HepG2 (cell line): ENCODE measurements at regions not wholly inside any gene's neighbourhood (a gene's known extent, or its start where the extent isn't known, plus 50 kb on each side); places are given as distances from the start of the nearest gene placed in this dataset.

Source experiments
- KLF12 ChIP-seq: sonication (generic); formaldehyde crosslinking; IDR thresholded peaks from 2 replicates; pipeline ENCODE4 v1.4.0; 2020; ENCODE audit warnings: missing genetic modification reagents, borderline replicate concordance
- NR1H2 ChIP-seq: sonication (generic); formaldehyde crosslinking; IDR thresholded peaks from 2 replicates; pipeline ENCODE4 v1.8.1; 2022; ENCODE audit warnings: low read depth, missing genetic modification reagents, borderline replicate concordance
- TAF1 ChIP-seq: sonication (generic); formaldehyde crosslinking; IDR thresholded peaks from 2 replicates; pipeline ENCODE4 v1.4.0; 2020; ENCODE audit warnings: missing genetic modification reagents
- ZNF264 ChIP-seq: sonication (generic); formaldehyde crosslinking; IDR thresholded peaks from 2 replicates; pipeline ENCODE4 v1.4.0; 2020; ENCODE audit warnings: missing genetic modification reagents
- ZNF30 ChIP-seq: sonication (generic); formaldehyde crosslinking; IDR thresholded peaks from 2 replicates; pipeline ENCODE4 v1.5.0; 2020; ENCODE audit warnings: mild to moderate bottlenecking, missing genetic modification reagents

DNA sequence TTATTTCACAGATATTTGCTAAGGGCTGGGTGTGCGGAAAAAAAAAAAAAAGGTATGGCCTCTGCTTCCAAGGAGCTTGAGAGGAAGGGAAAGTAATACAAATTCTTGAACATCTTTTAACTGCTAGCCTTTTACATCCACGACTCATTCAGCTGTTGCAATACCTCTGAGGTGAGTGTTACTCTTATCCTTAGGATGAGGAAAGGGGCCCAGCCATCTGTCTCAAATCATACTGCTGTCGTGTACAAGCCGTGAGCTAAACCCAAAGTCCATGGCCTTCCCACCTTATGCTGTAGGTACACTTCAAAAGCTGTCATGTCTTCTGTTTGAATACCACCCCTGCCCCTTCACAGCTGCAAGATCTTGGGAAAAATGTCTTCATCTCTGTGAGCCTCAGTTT, 146.8 kb downstream of the KCNRG start:
- TF ChIP-seq KLF12 (CRISPR knock-in tag) (no peak), ZNF30 (CRISPR knock-in tag) (no peak), NR1H2 (no peak), TAF1 (no peak), ZNF264 (no peak)
